GM19324 (cell line): ENCODE measurements at regions not wholly inside any gene's neighbourhood (a gene's known extent, or its start where the extent isn't known, plus 50 kb on each side); places are given as distances from the start of the nearest gene placed in this dataset.

Experiments
- ATAC-seq: cut with Tn5 transposase; IDR thresholded peaks from one replicate; pipeline ENCODE4 v1.9.1; 2021; ENCODE audit warnings: mild to moderate bottlenecking, moderate library complexity; ENCODE audit not compliant: unreplicated experiment, low FRiP score

- ATAC-seq, result no peak
These were observed 285.1 kb downstream of the GADD45G start for GRCh38 chr9:89889865-89890264.

GRCh38 chr9:89890326-89890980 is 285.6 kb downstream of the GADD45G start:
- no peak for ATAC-seq

GRCh38 chr9:89891221-89891590 is 286.4 kb downstream of the GADD45G start:
- no peak for ATAC-seq

GRCh38 chr9:89891591-89892304 is 286.9 kb downstream of the GADD45G start:
- no peak for ATAC-seq

GRCh38 chr9:89892920-89893319 is 288.1 kb downstream of the GADD45G start:
- no peak for ATAC-seq

GRCh38 chr9:89893886-89894285 is 289.1 kb downstream of the GADD45G start:
- ATAC-seq, result no peak

- ATAC-seq, result no peak
These were observed 292.1 kb downstream of the GADD45G start for GRCh38 chr9:89896806-89897340.

GRCh38 chr9:89899573-89899972 is 294.8 kb downstream of the GADD45G start:
- no peak for ATAC-seq

GRCh38 chr9:89901920-89902319 is 297.1 kb downstream of the GADD45G start:
- ATAC-seq, result no peak

GRCh38 chr9:89902450-89903140 is 297.8 kb downstream of the GADD45G start:
- ATAC-seq, result no peak

GRCh38 chr9:89903141-89903475 is 298.3 kb downstream of the GADD45G start:
- ATAC-seq, result no peak

- no peak for ATAC-seq
These were observed 301.0 kb downstream of the GADD45G start for GRCh38 chr9:89905606-89906338.

- ATAC-seq, result no peak
These were observed 307.2 kb downstream of the GADD45G start for GRCh38 chr9:89911721-89912604.

GRCh38 chr9:89912605-89912953 is 307.8 kb downstream of the GADD45G start:
- ATAC-seq, result no peak

GRCh38 chr9:89915187-89915586 is 310.4 kb downstream of the GADD45G start:
- no peak for ATAC-seq

- no peak for ATAC-seq
These were observed 311.3 kb downstream of the GADD45G start for GRCh38 chr9:89916001-89916597.

GRCh38 chr9:89917861-89918260 is 313.0 kb downstream of the GADD45G start:
- ATAC-seq, result no peak

GRCh38 chr9:89919171-89919681 is 314.4 kb downstream of the GADD45G start:
- ATAC-seq, result no peak

- no peak for ATAC-seq
These were observed 315.3 kb downstream of the GADD45G start for GRCh38 chr9:89920131-89920530.
